GM12872 (cell line): ENCODE measurements at regions not wholly inside any gene's neighbourhood (a gene's known extent, or its start where the extent isn't known, plus 50 kb on each side); places are given as distances from the start of the nearest gene placed in this dataset.

Source experiments
- TF ChIP-seq, protein P1 (sequence below): IDR thresholded peaks from 3 replicates; pipeline ENCODE4 v1.5.1; 2011; ENCODE audit warnings: low read depth, mild to moderate bottlenecking, low read length, moderate library complexity; ENCODE audit not compliant: insufficient read depth

GRCh38 chr12:128180166-128180565 is 86.8 kb upstream of the TMEM132C start:
- TF ChIP-seq, protein P1, sequence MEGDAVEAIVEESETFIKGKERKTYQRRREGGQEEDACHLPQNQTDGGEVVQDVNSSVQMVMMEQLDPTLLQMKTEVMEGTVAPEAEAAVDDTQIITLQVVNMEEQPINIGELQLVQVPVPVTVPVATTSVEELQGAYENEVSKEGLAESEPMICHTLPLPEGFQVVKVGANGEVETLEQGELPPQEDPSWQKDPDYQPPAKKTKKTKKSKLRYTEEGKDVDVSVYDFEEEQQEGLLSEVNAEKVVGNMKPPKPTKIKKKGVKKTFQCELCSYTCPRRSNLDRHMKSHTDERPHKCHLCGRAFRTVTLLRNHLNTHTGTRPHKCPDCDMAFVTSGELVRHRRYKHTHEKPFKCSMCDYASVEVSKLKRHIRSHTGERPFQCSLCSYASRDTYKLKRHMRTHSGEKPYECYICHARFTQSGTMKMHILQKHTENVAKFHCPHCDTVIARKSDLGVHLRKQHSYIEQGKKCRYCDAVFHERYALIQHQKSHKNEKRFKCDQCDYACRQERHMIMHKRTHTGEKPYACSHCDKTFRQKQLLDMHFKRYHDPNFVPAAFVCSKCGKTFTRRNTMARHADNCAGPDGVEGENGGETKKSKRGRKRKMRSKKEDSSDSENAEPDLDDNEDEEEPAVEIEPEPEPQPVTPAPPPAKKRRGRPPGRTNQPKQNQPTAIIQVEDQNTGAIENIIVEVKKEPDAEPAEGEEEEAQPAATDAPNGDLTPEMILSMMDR, result no peak

GRCh38 chr12:128190052-128190451 is 76.9 kb upstream of the TMEM132C start:
- TF ChIP-seq, protein P1, result no peak

GRCh38 chr12:128190614-128191013 is 76.4 kb upstream of the TMEM132C start:
- TF ChIP-seq, protein P1, result no peak

DNA sequence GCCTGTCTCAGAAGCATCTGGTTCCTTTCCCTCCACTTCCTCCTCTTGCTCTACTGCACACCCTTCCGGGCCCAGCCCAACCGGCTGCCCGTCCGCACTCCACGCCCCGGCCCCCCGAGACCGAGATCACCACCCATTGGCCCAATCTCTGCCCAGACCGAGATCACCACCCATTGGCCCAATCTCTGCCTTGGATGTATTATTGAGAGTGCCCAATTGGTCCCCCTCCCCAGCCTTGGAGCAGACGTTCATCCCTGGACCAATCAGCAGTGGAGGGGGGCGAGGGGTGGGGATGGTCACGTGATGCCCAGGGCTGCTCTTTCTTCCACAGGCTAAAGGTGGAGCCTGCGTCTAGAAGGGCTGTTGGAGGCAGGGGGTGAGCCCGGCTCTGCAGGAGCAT is 75.6 kb upstream of the TMEM132C start:
- TF ChIP-seq, protein P1, result no peak

DNA sequence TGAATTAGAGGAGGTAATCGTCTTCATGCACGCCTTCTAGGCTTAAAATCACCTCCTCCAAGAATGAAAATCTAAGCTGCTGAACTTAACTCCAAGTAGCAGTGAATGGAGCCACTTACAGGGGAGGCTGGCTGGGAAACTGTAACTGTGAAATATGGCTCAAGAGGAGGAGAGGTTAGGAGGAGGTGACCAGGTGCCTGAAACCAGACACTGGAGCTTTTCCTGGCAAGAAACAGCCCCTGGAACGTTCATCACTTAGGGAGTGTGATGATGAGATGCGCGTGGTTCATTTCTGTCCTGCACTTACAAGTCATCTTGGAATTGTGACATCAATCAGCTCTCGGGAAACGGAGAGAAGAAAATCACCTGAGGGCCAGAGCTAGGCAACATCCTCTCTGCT is 62.3 kb upstream of the TMEM132C start:
- TF ChIP-seq, protein P1, result no peak

- TF ChIP-seq, protein P1, result no peak
Measured at GRCh38 chr12:128205145-128205544, 61.8 kb upstream of the TMEM132C start.

GRCh38 chr12:128205758-128206157 is 61.2 kb upstream of the TMEM132C start:
- TF ChIP-seq, protein P1, result no peak
